ACHN (cell line): ENCODE measurements at regions not wholly inside any gene's neighbourhood (a gene's known extent, or its start where the extent isn't known, plus 50 kb on each side); places are given as distances from the start of the nearest gene placed in this dataset.
A peak's percentile ranks its signal among the peaks of the same experiment; 100 is the strongest.

Source experiments
- DNase-seq: peaks from one replicate; pipeline ENCODE4 v3.0.0-alpha.2; 2015
- in situ Hi-C: cut with HindIII; loops from 2 replicates; pipeline ENCODE4 v1.10.0; 2017; ENCODE audit warnings: low sequenced_read_pairs, low pct_ligation_motif_present, low pct_unique_long_range_greater_than_20kb

DNA sequence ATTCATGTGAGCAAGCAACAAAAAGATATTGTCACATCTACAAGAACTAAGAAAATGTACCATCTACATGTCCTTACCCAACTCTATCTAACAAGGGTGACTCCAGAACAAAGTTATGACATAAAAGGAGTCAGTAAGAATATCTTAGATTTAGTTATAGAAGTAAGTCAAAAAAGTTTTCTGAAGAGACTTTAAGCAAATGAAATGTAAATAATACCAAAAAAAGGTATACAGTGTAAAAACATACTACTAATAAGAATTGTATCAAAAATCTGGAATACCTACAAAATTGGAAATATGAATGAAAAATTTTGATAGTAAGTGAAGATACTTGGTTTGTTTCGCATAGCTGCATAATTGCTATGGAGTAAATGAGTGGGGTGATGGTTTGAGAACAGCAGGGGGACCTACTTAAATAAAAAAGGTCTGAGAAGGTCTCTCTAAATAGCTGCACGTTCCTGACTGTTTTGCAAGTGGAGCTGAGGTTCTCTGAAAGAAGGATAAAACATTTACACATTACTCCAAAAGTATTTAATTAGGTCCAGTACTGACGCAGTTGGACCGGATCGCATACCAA is 51.0 kb upstream of the ENPP6 start:
- peak; percentile 6 for DNase-seq
- in situ Hi-C loops, result no loop called here

DNA sequence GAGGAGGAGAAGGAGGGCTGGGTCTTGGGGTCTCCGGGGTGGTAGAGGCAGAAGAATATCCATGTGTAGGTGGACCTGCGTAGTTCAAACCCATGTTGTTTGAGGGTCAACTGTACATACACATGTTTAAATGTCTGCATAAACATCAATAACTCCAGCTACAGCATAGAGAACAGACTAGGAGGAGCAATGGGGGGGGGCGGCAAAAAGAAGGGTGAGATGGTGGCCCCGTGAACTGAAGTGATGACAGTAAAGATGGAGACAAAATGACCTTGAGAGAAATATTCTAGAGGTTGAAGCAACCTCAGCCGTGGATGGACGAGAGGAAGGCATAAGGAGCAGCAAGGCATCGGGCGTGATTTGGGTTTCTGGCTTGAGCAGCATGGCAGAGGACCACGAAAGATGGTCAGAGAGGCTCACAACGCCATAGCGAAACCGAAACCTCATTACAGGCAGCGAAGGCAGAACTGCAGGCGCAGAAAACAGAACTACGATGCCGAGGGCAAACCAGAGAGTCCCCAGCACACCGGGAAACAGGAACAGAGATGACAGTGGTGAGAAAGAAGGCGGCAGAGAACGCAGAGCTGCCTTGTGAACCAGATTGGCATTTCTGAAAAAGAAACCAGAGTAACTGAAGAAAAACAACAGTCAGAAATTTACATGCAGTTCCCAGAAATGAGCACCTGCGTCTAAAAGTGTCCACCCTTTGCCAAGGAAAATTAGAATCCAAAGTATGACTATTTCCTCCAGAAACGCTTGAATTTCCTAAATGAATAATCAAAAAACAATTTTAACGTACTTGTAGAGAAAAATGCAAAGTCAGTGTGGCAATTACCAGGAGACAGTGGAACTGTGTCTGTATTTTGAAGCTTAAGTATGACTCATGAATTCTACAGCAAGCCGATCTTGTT is 50.3 kb upstream of the ENPP6 start:
- peak; percentile 71 for DNase-seq
- in situ Hi-C loops, result no loop called here
